GM12873 (cell line): ENCODE measurements at regions not wholly inside any gene's neighbourhood (a gene's known extent, or its start where the extent isn't known, plus 50 kb on each side); places are given as distances from the start of the nearest gene placed in this dataset.

Experiments used
- CTCF ChIP-seq: IDR thresholded peaks from 2 replicates; pipeline ENCODE4 v1.5.1; 2012; ENCODE audit warnings: low read depth, mild to moderate bottlenecking, moderate library complexity, low read length, control low read depth; ENCODE audit not compliant: insufficient read depth; ENCODE audit errors: missing control alignments

DNA sequence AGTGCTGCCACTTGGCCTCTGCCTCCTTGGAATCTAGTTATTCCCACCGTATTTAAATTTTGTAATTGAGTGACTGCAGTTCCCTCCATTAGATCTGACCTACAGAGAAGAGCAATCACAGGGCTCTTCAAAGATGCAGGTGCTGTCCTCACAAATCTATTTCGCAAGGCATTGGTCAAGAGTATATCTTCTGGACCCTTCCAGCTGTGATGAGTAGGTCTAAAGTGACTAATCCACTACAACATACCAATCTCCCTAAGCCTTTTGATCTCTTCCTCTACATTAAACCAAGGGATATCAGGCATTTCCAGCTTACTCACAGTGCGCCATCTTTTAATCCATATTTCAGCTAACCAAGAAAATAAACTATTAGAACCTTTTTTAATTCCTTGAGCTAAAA lies 65.1 kb upstream of the COL3A1 start:
- no peak for TF ChIP-seq CTCF

- TF ChIP-seq CTCF, result no peak
These were observed 57.4 kb upstream of the COL3A1 start for GRCh38 chr2:188916736-188917135.

DNA sequence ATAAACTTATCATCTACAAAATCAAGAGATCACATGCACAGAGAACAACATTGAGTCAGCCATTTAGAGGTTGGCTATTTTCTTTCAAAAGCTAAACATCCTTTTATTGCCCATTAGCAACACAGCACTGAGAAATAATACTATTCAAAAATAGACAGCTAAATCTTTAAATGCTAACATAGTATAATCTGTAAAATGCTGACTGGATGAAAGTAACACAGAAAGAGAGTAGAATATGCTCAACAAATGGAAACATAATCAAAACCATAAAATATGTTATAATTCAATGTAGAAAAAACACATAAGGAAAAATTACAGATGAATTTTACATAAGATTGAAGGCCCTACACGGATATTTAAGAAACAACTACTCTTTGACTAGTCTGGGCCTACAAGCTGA lies 56.5 kb upstream of the COL3A1 start:
- no peak for TF ChIP-seq CTCF

DNA sequence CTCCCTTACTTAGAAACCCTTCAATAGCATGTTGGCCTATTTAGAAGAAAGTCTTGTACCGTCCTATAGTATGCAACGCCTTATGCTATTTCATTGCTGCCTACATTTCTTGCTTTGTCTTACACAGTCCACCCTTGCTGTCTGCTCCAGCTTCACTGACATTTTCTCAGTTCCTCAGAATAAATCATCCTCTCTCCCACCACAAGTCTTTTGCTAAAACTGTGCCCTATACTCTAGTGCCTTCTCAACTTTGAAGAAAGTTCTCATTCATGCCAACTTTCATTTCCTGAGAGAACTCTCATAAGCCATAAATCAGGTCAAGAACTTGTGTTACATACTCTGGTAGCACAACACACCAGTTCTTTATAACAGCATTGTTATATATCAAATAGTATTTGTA lies 54.3 kb upstream of the COL3A1 start:
- TF ChIP-seq CTCF, result no peak

GRCh38 chr2:188922191-188922590 lies 52.0 kb upstream of the COL3A1 start:
- no peak for TF ChIP-seq CTCF
